Right atrium auricular region (tissue), 2 donors: ENCODE measurements at regions not wholly inside any gene's neighbourhood (a gene's known extent, or its start where the extent isn't known, plus 50 kb on each side); places are given as distances from the start of the nearest gene placed in this dataset.

Experiments
- DNase-seq: peaks from one replicate; pipeline ENCODE4 v3.0.0-alpha.2; 2019; ENCODE audit warnings: low spot score
- H3K27ac ChIP-seq, 2 donors: fragments of 200-600 bp; sonication (generic); 1 replicate in 1 of 2; 2 replicates in 1 of 2; pipeline ENCODE4 v1.5.1; 2016 to 2019
- H3K27me3 ChIP-seq, 2 donors: fragments of 200-600 bp; sonication (generic); one replicate each; pipeline versions ENCODE4 v1.5.1 to v1.6.0; 2017 to 2019
- H3K36me3 ChIP-seq: fragments of 200-600 bp; sonication (generic); one replicate; pipeline ENCODE4 v1.5.1; 2016
- H3K4me1 ChIP-seq, 2 donors: fragments of 200-600 bp; sonication (generic); one replicate each; pipeline versions ENCODE4 v1.5.1 to v1.6.0; 2017 to 2019
- H3K4me3 ChIP-seq, 2 donors: fragments of 200-600 bp; sonication (generic); 1 replicate in 1 of 2; 2 replicates in 1 of 2; pipeline ENCODE4 v1.5.1; 2017 to 2019; ENCODE audit warnings: mild to moderate bottlenecking in 1 of 2, moderate library complexity in 1 of 2
- H3K9me3 ChIP-seq, 2 donors: fragments of 200-600 bp; sonication (generic); one replicate each; pipeline ENCODE4 v1.5.1; 2019
- CTCF ChIP-seq, 2 donors: fragments of 200-600 bp; sonication (generic); IDR thresholded peaks; one replicate each; pipeline ENCODE4 v1.5.1; 2019; ENCODE audit warnings: antibody characterized with exemption in 2 of 2

- no peak for DNase-seq
- Histone ChIP-seq H3K27me3 (no peaks in the 10 kb centered on the region), H3K27ac (no peak overlapping the region), H3K9me3 (no peaks in the 10 kb centered on the region), H3K4me1 (no peaks in the 10 kb centered on the region), H3K4me3 (no peak overlapping the region), H3K36me3 (no peaks in the 10 kb centered on the region)
- no peak for TF ChIP-seq CTCF (IDR thresholded peaks at IDR 0.05)
Measured at GRCh38 chr3:31384117-31384516, 148.6 kb upstream of the STT3B start.

- H3K36me3 ChIP-seq, result no peaks in the 10 kb centered on the region
- DNase-seq, result no peak
- H3K9me3 ChIP-seq, result no peaks in the 10 kb centered on the region
- no peak for TF ChIP-seq CTCF (IDR thresholded peaks at IDR 0.05)
- H3K4me3 ChIP-seq, result no peak overlapping the region
- no peak overlapping the region for H3K27ac ChIP-seq
- no peaks in the 10 kb centered on the region for H3K27me3 ChIP-seq
- H3K4me1 ChIP-seq, result no peaks in the 10 kb centered on the region
Measured at GRCh38 chr3:31389939-31390338, 142.8 kb upstream of the STT3B start.

- no peaks in the 10 kb centered on the region for H3K36me3 ChIP-seq
- H3K27ac ChIP-seq, result no peak overlapping the region
- no peaks in the 10 kb centered on the region for H3K4me1 ChIP-seq
- no peak for DNase-seq
- no peaks in the 10 kb centered on the region for H3K27me3 ChIP-seq
- no peak overlapping the region for H3K4me3 ChIP-seq
- no peaks in the 10 kb centered on the region for H3K9me3 ChIP-seq
- no peak for TF ChIP-seq CTCF (IDR thresholded peaks at IDR 0.05)
Measured at GRCh38 chr3:31390466-31390865, 142.3 kb upstream of the STT3B start.

GRCh38 chr3:31391150-31391549 lies 141.6 kb upstream of the STT3B start:
- no peaks in the 10 kb centered on the region for H3K9me3 ChIP-seq
- no peak overlapping the region for H3K27ac ChIP-seq
- no peaks in the 10 kb centered on the region for H3K4me1 ChIP-seq
- H3K36me3 ChIP-seq, result no peaks in the 10 kb centered on the region
- no peak for DNase-seq
- H3K27me3 ChIP-seq, result no peaks in the 10 kb centered on the region
- TF ChIP-seq CTCF (IDR thresholded peaks at IDR 0.05), result no peak
- no peak overlapping the region for H3K4me3 ChIP-seq

- Histone ChIP-seq H3K4me3 (no peak overlapping the region), H3K9me3 (no peaks in the 10 kb centered on the region), H3K36me3 (no peaks in the 10 kb centered on the region), H3K27ac (no peak overlapping the region), H3K4me1 (no peaks in the 10 kb centered on the region), H3K27me3 (no peaks in the 10 kb centered on the region)
- no peak for DNase-seq
- TF ChIP-seq CTCF (IDR thresholded peaks at IDR 0.05), result no peak
Measured at GRCh38 chr3:31392568-31392967, 140.2 kb upstream of the STT3B start.

GRCh38 chr3:31399271-31399670 lies 133.5 kb upstream of the STT3B start:
- Histone ChIP-seq H3K27ac (no peak overlapping the region), H3K27me3 (no peaks in the 10 kb centered on the region), H3K36me3 (no peaks in the 10 kb centered on the region), H3K4me3 (no peak overlapping the region), H3K4me1 (no peaks in the 10 kb centered on the region), H3K9me3 (no peaks in the 10 kb centered on the region)
- no peak for TF ChIP-seq CTCF (IDR thresholded peaks at IDR 0.05)
- no peak for DNase-seq
